Upper lobe of right lung (tissue), 1 donor: ENCODE measurements at regions not wholly inside any gene's neighbourhood (a gene's known extent, or its start where the extent isn't known, plus 50 kb on each side); places are given as distances from the start of the nearest gene placed in this dataset.

Experiments
- ATAC-seq: fragments of 200-7000 bp; cut with Tn5 transposase; one replicate; pipeline ENCODE4 v1.9.1; 2020; ENCODE audit warnings: mild to moderate bottlenecking, moderate library complexity
- DNase-seq: peaks from one replicate; pipeline ENCODE4 v3.0.0-alpha.2; 2020
- H3K27ac ChIP-seq: fragments of 200-600 bp; one replicate; pipeline ENCODE4 v1.8.0; 2022
- H3K27me3 ChIP-seq: fragments of 200-600 bp; one replicate; pipeline ENCODE4 v1.8.0; 2022; ENCODE audit warnings: mild to moderate bottlenecking
- H3K36me3 ChIP-seq: fragments of 200-600 bp; one replicate; pipeline ENCODE4 v1.8.0; 2022
- H3K4me1 ChIP-seq: fragments of 200-600 bp; one replicate; pipeline ENCODE4 v1.8.0; 2022
- H3K4me3 ChIP-seq: fragments of 200-600 bp; one replicate; pipeline ENCODE4 v1.8.0; 2022; ENCODE audit warnings: mild to moderate bottlenecking
- H3K9me3 ChIP-seq: fragments of 200-600 bp; one replicate; pipeline ENCODE4 v1.8.0; 2022
- CTCF ChIP-seq: fragments of 200-600 bp; IDR thresholded peaks from one replicate; pipeline ENCODE4 v1.8.0; 2022; ENCODE audit warnings: antibody characterized with exemption
- intact Hi-C: fragments of 100-400 bp; cut with DNase I; formaldehyde crosslinking; loops from one replicate; pipeline ENCODE4 v1.11.0; 2022
- donor health status: DM: no; HTN: yes; CAD: no; lungs with severe emphysema.

- Histone ChIP-seq H3K4me1 (no peaks in the 10 kb centered on the region), H3K4me3 (no peak overlapping the region), H3K27ac (no peak overlapping the region), H3K9me3 (no peaks in the 10 kb centered on the region), H3K27me3 (no peaks in the 10 kb centered on the region), H3K36me3 (no peaks in the 10 kb centered on the region)
- no peak for ATAC-seq
- TF ChIP-seq CTCF, result no peak
- intact Hi-C loops, result no loop called here
- no peak for DNase-seq
These were observed 137.0 kb downstream of the MAGEB5 start for GRCh38 chrX:26352891-26353430.

GRCh38 chrX:26347171-26347570 lies 131.2 kb downstream of the MAGEB5 start:
- no peak for ATAC-seq
- intact Hi-C loops, result no loop called here
- no peak for DNase-seq
- H3K9me3 ChIP-seq, result no peaks in the 10 kb centered on the region
- H3K4me3 ChIP-seq, result no peak overlapping the region
- TF ChIP-seq CTCF, result no peak
- no peak overlapping the region for H3K27ac ChIP-seq
- no peaks in the 10 kb centered on the region for H3K27me3 ChIP-seq
- no peaks in the 10 kb centered on the region for H3K4me1 ChIP-seq
- H3K36me3 ChIP-seq, result no peaks in the 10 kb centered on the region

DNA sequence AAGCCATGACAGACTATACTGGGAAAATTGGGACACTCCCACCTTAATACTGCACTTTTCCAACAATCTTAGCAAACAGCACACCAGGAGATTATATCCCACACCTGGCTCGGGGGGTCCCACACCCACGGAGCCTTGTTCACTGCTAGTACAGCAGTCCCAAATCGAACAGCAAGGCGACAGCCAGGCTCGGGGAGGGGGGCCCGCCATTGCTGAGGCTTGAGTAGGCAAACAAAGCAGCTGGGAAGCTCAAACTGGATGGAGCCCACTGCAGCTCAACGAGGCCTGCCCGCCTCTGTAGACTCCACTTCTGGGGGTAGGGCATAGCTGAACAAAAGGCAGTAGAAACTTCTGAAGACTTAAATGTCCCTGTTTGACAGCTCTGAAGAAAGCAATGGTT lies 118.3 kb downstream of the MAGEB5 start:
- intact Hi-C loops, result no loop called here
- Histone ChIP-seq H3K27me3 (no peaks in the 10 kb centered on the region), H3K36me3 (no peaks in the 10 kb centered on the region), H3K27ac (no peak overlapping the region), H3K4me3 (no peak overlapping the region), H3K9me3 (no peaks in the 10 kb centered on the region), H3K4me1 (no peaks in the 10 kb centered on the region)
- no peak for TF ChIP-seq CTCF
- ATAC-seq, result no peak
- DNase-seq, result no peak

DNA sequence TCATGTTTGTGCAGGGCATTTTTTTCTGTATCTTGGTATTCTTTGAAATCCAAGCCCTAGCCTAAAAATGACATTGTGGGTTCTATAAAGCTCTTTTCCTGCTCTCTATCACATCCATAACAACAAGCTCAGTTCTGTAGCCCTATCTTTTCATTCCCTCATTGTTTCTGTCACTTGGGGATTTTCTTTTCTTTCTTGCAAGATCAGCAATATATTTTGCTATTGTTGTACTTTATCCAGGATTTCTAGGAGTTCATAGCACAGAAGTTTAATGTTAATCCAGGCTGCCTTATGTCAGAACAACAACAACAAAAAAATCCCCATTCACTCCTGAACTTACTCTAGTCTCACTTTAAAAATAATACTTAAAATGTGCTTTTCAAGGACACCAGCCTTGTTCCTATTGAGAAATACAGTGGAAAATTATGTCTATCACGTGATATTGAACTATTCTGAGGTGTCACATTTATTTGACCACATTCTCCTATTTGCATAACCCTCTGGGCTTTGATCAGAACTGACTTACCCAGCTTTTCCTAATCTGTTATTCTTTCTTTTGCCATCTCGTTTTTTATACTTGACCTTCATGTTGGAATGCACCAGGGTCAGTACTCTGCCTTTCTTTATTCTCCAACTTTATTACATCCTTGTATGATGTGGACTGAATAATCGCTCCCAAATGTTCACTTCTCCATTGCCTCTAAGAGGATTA lies 112.8 kb downstream of the MAGEB5 start:
- DNase-seq (no peak), ATAC-seq (no peak)
- Histone ChIP-seq H3K27me3 (no peaks in the 10 kb centered on the region), H3K4me1 (no peaks in the 10 kb centered on the region), H3K36me3 (no peaks in the 10 kb centered on the region), H3K4me3 (no peak overlapping the region), H3K9me3 (no peaks in the 10 kb centered on the region), H3K27ac (no peak overlapping the region)
- TF ChIP-seq CTCF, result no peak
- intact Hi-C loops, result no loop called here

GRCh38 chrX:26309262-26309661 lies 93.3 kb downstream of the MAGEB5 start:
- no peak for DNase-seq
- intact Hi-C loops, result no loop called here
- H3K4me3 ChIP-seq, result no peak overlapping the region
- H3K4me1 ChIP-seq, result no peaks in the 10 kb centered on the region
- ATAC-seq, result no peak
- no peak overlapping the region for H3K27ac ChIP-seq
- H3K36me3 ChIP-seq, result no peaks in the 10 kb centered on the region
- no peak for TF ChIP-seq CTCF
- H3K9me3 ChIP-seq, result no peaks in the 10 kb centered on the region
- no peaks in the 10 kb centered on the region for H3K27me3 ChIP-seq

GRCh38 chrX:26295425-26295824 lies 79.5 kb downstream of the MAGEB5 start:
- intact Hi-C loops, result no loop called here
- H3K4me3 ChIP-seq, result no peak overlapping the region
- H3K27ac ChIP-seq, result no peak overlapping the region
- no peak for DNase-seq
- ATAC-seq, result no peak
- TF ChIP-seq CTCF, result no peak
- no peaks in the 10 kb centered on the region for H3K36me3 ChIP-seq
- H3K4me1 ChIP-seq, result no peaks in the 10 kb centered on the region
- no peaks in the 10 kb centered on the region for H3K9me3 ChIP-seq
- no peaks in the 10 kb centered on the region for H3K27me3 ChIP-seq
